ENCODE measurements at regions not wholly inside any gene's neighbourhood (a gene's known extent, or its start where the extent isn't known, plus 50 kb on each side); places are given as distances from the start of the nearest gene placed in this dataset.

GRCh38 chr9:1253064-1253979 is 203.2 kb downstream of the DMRT2 start:
- no peak for DNase-seq (ENCODE audit: extremely low read depth, low read depth)
- H3K4me3 ChIP-seq (replicated peaks; ENCODE audit: low read depth, low read length), result no peak overlapping the region
- TF ChIP-seq CTCF (IDR thresholded peaks at IDR 0.05; ENCODE audit: low read depth, low read length, missing control alignments), result no peak

DNA sequence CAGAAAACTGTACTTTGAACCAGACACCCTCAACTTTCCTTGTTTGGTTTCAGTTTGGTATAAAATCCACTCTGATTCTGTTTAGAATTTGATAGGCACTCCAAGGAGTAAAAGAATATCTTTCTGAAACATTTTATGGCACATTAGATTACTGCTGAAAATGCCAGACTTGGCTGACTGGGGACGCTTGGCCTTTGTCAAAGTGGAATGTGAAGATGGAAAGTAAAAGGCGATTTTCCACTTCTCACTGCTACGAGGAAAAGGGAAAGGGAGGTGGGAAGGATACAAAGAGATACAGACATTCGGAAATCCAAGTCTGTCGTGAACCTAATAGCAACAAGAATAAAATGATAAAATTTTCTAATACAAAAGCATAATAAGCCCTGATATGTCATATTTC is 203.9 kb downstream of the DMRT2 start:
- TF ChIP-seq CTCF (IDR thresholded peaks at IDR 0.05; ENCODE audit: low read depth, low read length, missing control alignments), result no peak
- no peak overlapping the region for H3K4me3 ChIP-seq (replicated peaks; ENCODE audit: low read depth, low read length)

GRCh38 chr9:1256178-1256577 is 206.0 kb downstream of the DMRT2 start:
- DNase-seq (ENCODE audit: extremely low read depth, low read depth), result no peak
- H3K4me3 ChIP-seq (replicated peaks; ENCODE audit: low read depth, low read length), result no peak overlapping the region
- TF ChIP-seq CTCF (IDR thresholded peaks at IDR 0.05; ENCODE audit: low read depth, low read length, missing control alignments), result no peak

More for the DNA sequence above, 203.9 kb downstream of the DMRT2 start:
- no peak for DNase-seq (ENCODE audit: extremely low read depth, low read depth)

GRCh38 chr9:1261266-1261665 is 211.1 kb downstream of the DMRT2 start:
- no peak overlapping the region for H3K4me3 ChIP-seq (replicated peaks; ENCODE audit: low read depth, low read length)
- no peak for DNase-seq (ENCODE audit: extremely low read depth, low read depth)
- TF ChIP-seq CTCF (IDR thresholded peaks at IDR 0.05; ENCODE audit: low read depth, low read length, missing control alignments), result no peak

GRCh38 chr9:1261879-1262766 is 212.0 kb downstream of the DMRT2 start:
- TF ChIP-seq CTCF (IDR thresholded peaks at IDR 0.05; ENCODE audit: low read depth, low read length, missing control alignments), result no peak
- no peak overlapping the region for H3K4me3 ChIP-seq (replicated peaks; ENCODE audit: low read depth, low read length)
- DNase-seq (ENCODE audit: extremely low read depth, low read depth), result no peak

DNA sequence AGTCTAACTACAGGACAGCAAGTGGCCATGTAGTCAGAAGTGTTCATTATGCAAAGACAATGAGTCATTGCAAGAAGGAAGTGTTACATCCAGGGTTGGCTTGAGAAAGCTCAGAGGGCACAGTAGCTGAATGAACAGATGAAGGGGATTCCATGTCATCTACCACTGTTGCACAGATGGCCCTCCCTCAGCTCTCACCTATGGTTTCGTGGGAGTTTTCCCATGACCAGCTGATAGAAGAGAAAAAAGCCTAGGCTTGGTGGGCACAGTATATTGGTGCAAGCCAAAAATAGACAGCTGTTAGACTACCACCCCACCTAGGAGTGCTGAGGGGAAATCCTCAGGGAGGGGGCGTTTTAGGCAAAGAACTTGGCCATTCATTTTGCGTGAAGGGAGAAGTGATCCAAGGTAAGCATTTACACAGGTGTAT is 217.0 kb downstream of the DMRT2 start:
- H3K4me3 ChIP-seq (replicated peaks; ENCODE audit: low read depth, low read length), result no peak overlapping the region
- no peak for TF ChIP-seq CTCF (IDR thresholded peaks at IDR 0.05; ENCODE audit: low read depth, low read length, missing control alignments)
- no peak for DNase-seq (ENCODE audit: extremely low read depth, low read depth)
